HCT116 (cell line): ENCODE measurements at regions not wholly inside any gene's neighbourhood (a gene's known extent, or its start where the extent isn't known, plus 50 kb on each side); places are given as distances from the start of the nearest gene placed in this dataset.

ENCODE experiments used
- ATAC-seq: fragments of 200-7000 bp; cut with Tn5 transposase; 2 replicates; pipeline ENCODE4 v1.9.1; 2020; ENCODE audit warnings: mild to moderate bottlenecking, moderate library complexity
- BruUV-seq: library from RNA; stranded (reverse); fragments of 400-500 nt; replicated peaks from 2 replicates; lab custom pipeline; 2021; lab: Mats Ljungman, UMichigan
- CTCF ChIA-PET: fragments of 300-600 bp; sonication (Branson Sonifier 250); formaldehyde crosslinking; loops from one replicate; lab custom pipeline; 2021; ENCODE audit warnings: antibody characterized with exemption; lab: Charles Lee
- POLR2A ChIA-PET: fragments of 300-600, 350-600 bp; sonication (Branson Sonifier 250); formaldehyde crosslinking; loops from one replicate; lab custom pipeline; 2021; ENCODE audit warnings: antibody characterized with exemption; lab: Charles Lee
- RAD21 ChIA-PET, 2 experiments: fragments of 300-600 bp; sonication (Branson Sonifier 250); formaldehyde crosslinking; loops; one replicate each; lab custom pipeline; 2023; ENCODE audit warnings: low total read pairs in 2 of 2; ENCODE audit not compliant: uncharacterized antibody in 2 of 2, unreplicated experiment in 2 of 2, low non-redundant PET in 1 of 2; lab: Charles Lee
- DNase-seq: peaks from one replicate; pipeline ENCODE4 v3.0.0-alpha.2; 2010; ENCODE audit warnings: low read depth, low spot score
- H2AFZ ChIP-seq: fragments of 200-600 bp; shearing (Covaris generic), sonication (generic); 2 replicates; pipeline ENCODE4 v1.6.1; 2017; ENCODE audit warnings: low read depth, mixed run types, mixed read lengths, antibody characterized with exemption, low read length; ENCODE audit not compliant: poor library complexity, severe bottlenecking
- H3K27ac ChIP-seq: 2 replicates; pipeline ENCODE4 v1.5.1; 2012; ENCODE audit warnings: low read depth, low read length
- H3K27me3 ChIP-seq: fragments of 200-600 bp; sonication (generic); 2 replicates; pipeline ENCODE4 v1.6.1; 2016; ENCODE audit warnings: mixed run types, low read length, mixed read lengths; ENCODE audit not compliant: insufficient read depth
- H3K36me3 ChIP-seq, 2 experiments: fragments of 200-500 bp in 1 of 2; fragments of 200-600 bp in 1 of 2; sonication (Bioruptor generic) in 1 of 2; sonication (generic) in 1 of 2; 2 replicates each; pipeline versions ENCODE4 v1.5.1 to v1.6.1; 2014 to 2016; ENCODE audit warnings: low read length in 2 of 2, inconsistent platforms in 1 of 2, mixed read lengths in 1 of 2, mixed run types in 1 of 2; ENCODE audit not compliant: insufficient read depth in 2 of 2, control insufficient read depth in 1 of 2
- H3K4me1 ChIP-seq, 2 experiments: fragments of 200-600 bp in 1 of 2; sonication (generic) in 1 of 2; 2 replicates each; pipeline versions ENCODE4 v1.5.1 to v1.6.1; 2012 to 2017; ENCODE audit warnings: low read length in 2 of 2, inconsistent platforms in 1 of 2, mild to moderate bottlenecking in 1 of 2, mixed read lengths in 1 of 2, mixed run types in 1 of 2, moderate library complexity in 1 of 2; ENCODE audit not compliant: insufficient read depth in 2 of 2, control insufficient read depth in 1 of 2
- H3K4me2 ChIP-seq: fragments of 200-600 bp; sonication (generic); 2 replicates; pipeline ENCODE4 v1.6.1; 2017; ENCODE audit warnings: mixed run types, low read length, mixed read lengths
- H3K4me3 ChIP-seq, 2 experiments: fragments of 200-600 bp in 1 of 2; sonication (generic) in 1 of 2; replicated peaks in 1 of 2; 2 replicates each; pipeline ENCODE4 v1.5.1; 2011 to 2016; ENCODE audit warnings: low read length in 2 of 2, control low read depth in 1 of 2, low read depth in 1 of 2, mild to moderate bottlenecking in 1 of 2, mixed read lengths in 1 of 2, mixed run types in 1 of 2
- H3K79me2 ChIP-seq: fragments of 200-600 bp; sonication (generic); 2 replicates; pipeline ENCODE4 v1.6.1; 2017; ENCODE audit warnings: mild to moderate bottlenecking, mixed run types, low read length, moderate library complexity, mixed read lengths; ENCODE audit not compliant: insufficient read depth
- H3K9ac ChIP-seq: fragments of 200-600 bp; sonication (generic); 2 replicates; pipeline ENCODE4 v1.6.1; 2016; ENCODE audit warnings: low read length, mixed read lengths
- H3K9me2 ChIP-seq: fragments of 200-600 bp; sonication (generic), shearing (Covaris generic); 2 replicates; pipeline ENCODE4 v1.6.1; 2017; ENCODE audit warnings: mixed run types, mild to moderate bottlenecking, moderate library complexity; ENCODE audit not compliant: insufficient read depth
- H3K9me3 ChIP-seq, 2 experiments: fragments of 200-500 bp in 1 of 2; fragments of 200-600 bp in 1 of 2; sonication (Bioruptor generic) in 1 of 2; sonication (generic) in 1 of 2; 2 replicates each; pipeline ENCODE4 v1.6.1; 2014 to 2017; ENCODE audit warnings: low read length in 2 of 2, mixed read lengths in 2 of 2, inconsistent platforms in 1 of 2, low read depth in 1 of 2, mild to moderate bottlenecking in 1 of 2, mixed run types in 1 of 2, moderate library complexity in 1 of 2; ENCODE audit not compliant: control insufficient read depth in 1 of 2, insufficient read depth in 1 of 2
- H4K20me1 ChIP-seq: fragments of 200-600 bp; sonication (generic), shearing (Covaris generic); 2 replicates; pipeline ENCODE4 v1.6.1; 2017; ENCODE audit warnings: mixed run types, mild to moderate bottlenecking, moderate library complexity; ENCODE audit not compliant: insufficient read depth
- CBX3 ChIP-seq: IDR thresholded peaks from 2 replicates; pipeline ENCODE4 v1.6.1; 2012; ENCODE audit warnings: low read depth
- CTCF ChIP-seq, 3 experiments: fragments of 200-600 bp in 1 of 3; sonication (generic) in 1 of 3; IDR thresholded peaks in 2 of 3; conservative IDR thresholded peaks in 1 of 3; 2 replicates each; pipeline ENCODE4 v1.5.1; 2012 to 2017; ENCODE audit warnings: low read depth in 2 of 3, low read length in 2 of 3, antibody characterized with exemption in 1 of 3, borderline replicate concordance in 1 of 3, control low read depth in 1 of 3, mild to moderate bottlenecking in 1 of 3, mixed read lengths in 1 of 3, mixed run types in 1 of 3, moderate library complexity in 1 of 3; ENCODE audit not compliant: insufficient read depth in 1 of 3
- EGR1 ChIP-seq: IDR thresholded peaks from 2 replicates; pipeline ENCODE4 v1.6.1; 2012; ENCODE audit warnings: low read depth
- ELF1 ChIP-seq: IDR thresholded peaks from 2 replicates; pipeline ENCODE4 v1.6.1; 2012; ENCODE audit warnings: low read depth, borderline replicate concordance
- EZH2phosphoT487 ChIP-seq: fragments of 200-600 bp; IDR thresholded peaks from 2 replicates; pipeline ENCODE4 v1.6.1; 2018; ENCODE audit warnings: antibody characterized with exemption, borderline replicate concordance
- JUND ChIP-seq: IDR thresholded peaks from 2 replicates; pipeline ENCODE4 v1.6.1; 2012
- MAX ChIP-seq: IDR thresholded peaks from 2 replicates; pipeline ENCODE4 v1.6.1; 2012
- POLR2A ChIP-seq: IDR thresholded peaks from 2 replicates; pipeline ENCODE4 v1.7.0; 2011; ENCODE audit warnings: borderline replicate concordance; ENCODE audit not compliant: insufficient read depth, insufficient read length; ENCODE audit errors: extremely low read depth
- POLR2AphosphoS5 ChIP-seq: IDR thresholded peaks from 2 replicates; pipeline ENCODE4 v1.6.1; 2011; ENCODE audit warnings: mild to moderate bottlenecking, low read depth, low read length, moderate library complexity
- SIN3A ChIP-seq: IDR thresholded peaks from 2 replicates; pipeline ENCODE4 v1.6.1; 2012; ENCODE audit warnings: low read depth
- SP1 ChIP-seq: IDR thresholded peaks from 2 replicates; pipeline ENCODE4 v1.6.1; 2012; ENCODE audit warnings: low read depth
- SRF ChIP-seq: IDR thresholded peaks from 2 replicates; pipeline ENCODE4 v1.6.1; 2012; ENCODE audit warnings: low read depth
- YY1 ChIP-seq: IDR thresholded peaks from 2 replicates; pipeline ENCODE4 v1.6.1; 2011; ENCODE audit warnings: low read length, low read depth, moderate library complexity, mild to moderate bottlenecking; ENCODE audit not compliant: insufficient replicate concordance; ENCODE audit errors: extremely low read depth
- ZFX ChIP-seq: fragments of 450-650 bp; IDR thresholded peaks from 2 replicates; pipeline ENCODE4 v1.6.1; 2017
- ZNF274 ChIP-seq: fragments of 200-500 bp; sonication (Bioruptor generic); IDR thresholded peaks from 2 replicates; pipeline ENCODE4 v1.6.1; 2014; ENCODE audit warnings: mild to moderate bottlenecking, low read depth, low read length, inconsistent platforms
- intact Hi-C: fragments of 100-400 bp; cut with micrococcal nuclease; formaldehyde crosslinking; loops from 2 replicates; pipeline ENCODE4 v1.10.0; 2022

- TF ChIP-seq ZFX, result no peak
- TF ChIP-seq CBX3, result no peak
- no peak for TF ChIP-seq MAX
- no peak for TF ChIP-seq POLR2AphosphoS5
- TF ChIP-seq EGR1, result no peak
- no peak for TF ChIP-seq JUND
- TF ChIP-seq POLR2A, result no peak
- TF ChIP-seq ZNF274, result no peak
- TF ChIP-seq ELF1, result no peak
- no peak for TF ChIP-seq SRF
- no peak for TF ChIP-seq CTCF (IDR thresholded peaks at IDR 0.05 in 2 of 3, conservative IDR thresholded peaks at IDR 0.05 in 1 of 3; ENCODE audit: borderline replicate concordance in 1 of 3, insufficient read depth in 1 of 3, low read depth in 2 of 3, low read length in 2 of 3)
- TF ChIP-seq YY1, result no peak
- no peak for TF ChIP-seq SIN3A
- TF ChIP-seq SP1, result no peak
- TF ChIP-seq EZH2phosphoT487, result no peak
These were observed 212.2 kb upstream of the PROK2 start for GRCh38 chr3:71997066-71997653.

More at GRCh38 chr3:71997066-71997653, 212.2 kb upstream of the PROK2 start:
- intact Hi-C loops, result no loop called here
- Histone ChIP-seq H3K4me2 (no peak overlapping the region), H3K9ac (no peak overlapping the region), H4K20me1 (no peaks in the 10 kb centered on the region), H3K4me3 (no peak overlapping the region), H3K9me2 (no peaks in the 10 kb centered on the region), H3K27me3 (peaks cover 40% of the 10 kb centered on the region), H3K9me3 (no peaks in the 10 kb centered on the region), H3K4me1 (no peaks in the 10 kb centered on the region), H3K27ac (no peak overlapping the region), H2AFZ (no peak overlapping the region), H3K36me3 (no peaks in the 10 kb centered on the region), H3K79me2 (no peaks in the 10 kb centered on the region)
- no peak for ATAC-seq
- DNase-seq, result no peak
- BruUV-seq, result no TSS peak
- ChIA-PET CTCF (no interaction called here), POLR2A (no interaction called here), RAD21 (no interaction called here)
